ENCODE measurements at regions not wholly inside any gene's neighbourhood (a gene's known extent, or its start where the extent isn't known, plus 50 kb on each side); places are given as distances from the start of the nearest gene placed in this dataset.

GRCh38 chr15:87483468-87483867 lies 773.1 kb downstream of the NTRK3 start:
- H3K27me3 ChIP-seq (ENCODE audit: control insufficient read depth, insufficient read depth, low read length) = no peaks in the 10 kb centered on the region
- WGBS, 2 experiments (ENCODE audit: extremely low coverage in 2 of 2, insufficient read length in 1 of 2) = no CpG with 5 or more reads among the region's 1 CpG
- dilution Hi-C loops (cut with HindIII; ENCODE audit: low sequenced_read_pairs, unreplicated experiment) = no loop called here

More at GRCh38 chr15:87483468-87483867, 773.1 kb downstream of the NTRK3 start:
- no peak overlapping the region for H4K91ac ChIP-seq (ENCODE audit: insufficient read depth, low read depth, low read length)
- no peaks in the 10 kb centered on the region for H3K9me1 ChIP-seq (ENCODE audit: insufficient read depth, low read length)
- H3K4me2 ChIP-seq (ENCODE audit: low read depth, low read length) = no peak overlapping the region
- H3K9me3 ChIP-seq (ENCODE audit: control insufficient read depth, insufficient read depth, low read length) = peaks cover 2% of the 10 kb centered on the region; the same call in 1 of the 2 replicates
- DNase-seq (no peak), ATAC-seq (ENCODE audit: low read depth) (no peak)
- no peak overlapping the region for H2AFZ ChIP-seq (replicated peaks; ENCODE audit: low read length, poor library complexity)
- intact Hi-C loops (cut with micrococcal nuclease) = no loop called here
- no peak overlapping the region for H3K4me3 ChIP-seq (ENCODE audit: insufficient read depth, low read depth, low read length)
- no peak overlapping the region for H2BK120ac ChIP-seq (ENCODE audit: low read depth, low read length)
- H3K23ac ChIP-seq (ENCODE audit: low read depth, low read length) = no peak overlapping the region
- no peaks in the 10 kb centered on the region for H3K79me1 ChIP-seq (ENCODE audit: low read depth in 1 of 2, low read length in 2 of 2)
- no peak overlapping the region for H2BK15ac ChIP-seq (ENCODE audit: low read depth, low read length)
- H4K8ac ChIP-seq (ENCODE audit: low read depth in 2 of 2, low read length in 2 of 2) = no peak overlapping the region
- H3K4ac ChIP-seq (ENCODE audit: low read depth, low read length) = no peak overlapping the region
- no peak overlapping the region for H3K56ac ChIP-seq (ENCODE audit: extremely low read depth, insufficient read depth, low read length)
- in situ Hi-C loops (cut with MboI; ENCODE audit: low sequenced_read_pairs) = no loop called here
- TF ChIP-seq FOS (IDR thresholded peaks at IDR 0.05; ENCODE audit: low read depth, low read length) (no peak), BHLHE40 (IDR thresholded peaks at IDR 0.05; ENCODE audit: low read depth, low read length) (no peak), MAFK (IDR thresholded peaks at IDR 0.05; ENCODE audit: low read depth, low read length) (no peak), SMC3 (IDR thresholded peaks at IDR 0.05; ENCODE audit: low read depth, low read length) (no peak), POLR2A (IDR thresholded peaks at IDR 0.05; ENCODE audit: low read depth, low read length) (no peak), ELK1 (IDR thresholded peaks at IDR 0.05; ENCODE audit: borderline replicate concordance, low read depth, low read length) (no peak), NFE2L2 (IDR thresholded peaks at IDR 0.05; ENCODE audit: low read depth, low read length) (no peak)
- H2BK5ac ChIP-seq (ENCODE audit: low read depth, low read length, poor library complexity, severe bottlenecking) = no peak overlapping the region
- ChIA-PET CTCF (no interaction called here), POLR2A (ENCODE audit: unreplicated experiment) (no interaction called here)
- H3K4me1 ChIP-seq (ENCODE audit: control insufficient read depth, insufficient read depth, low read length) = no peaks in the 10 kb centered on the region
- H2AK5ac ChIP-seq (ENCODE audit: low read depth, low read length) = no peak overlapping the region
- H2AK9ac ChIP-seq (replicated peaks; ENCODE audit: low read depth, low read length, poor library complexity) = no peak overlapping the region
- H4K5ac ChIP-seq (ENCODE audit: low read depth, low read length) = no peak overlapping the region
- H4K20me1 ChIP-seq (ENCODE audit: insufficient read depth, low read length) = no peaks in the 10 kb centered on the region
- no peak overlapping the region for H3K18ac ChIP-seq (ENCODE audit: low read depth, low read length)
- H3K36me3 ChIP-seq (ENCODE audit: control insufficient read depth, insufficient read depth, low read length) = no peaks in the 10 kb centered on the region
- BruUV-seq (replicated peaks) = no TSS peak
- no peak overlapping the region for H3K27ac ChIP-seq (ENCODE audit: insufficient read depth, low read length)
- no peak overlapping the region for H3K14ac ChIP-seq (replicated peaks; ENCODE audit: low read depth, low read length)
- no peak overlapping the region for H2BK20ac ChIP-seq (ENCODE audit: low read depth, low read length)
- no peak overlapping the region for H3K9ac ChIP-seq (ENCODE audit: low read depth, low read length)
